ENCODE measurements at regions not wholly inside any gene's neighbourhood (a gene's known extent, or its start where the extent isn't known, plus 50 kb on each side); places are given as distances from the start of the nearest gene placed in this dataset.

- TF ChIP-seq EZH2 (IDR thresholded peaks at IDR 0.05), result no peak
- no peak for TF ChIP-seq CTCF (IDR thresholded peaks at IDR 0.05)
- TF ChIP-seq EZH2phosphoT487 (IDR thresholded peaks at IDR 0.05), result no peak
Observed at GRCh38 chr20:17023806-17024205, 203.0 kb upstream of the PCSK2 start.
